ENCODE measurements at regions not wholly inside any gene's neighbourhood (a gene's known extent, or its start where the extent isn't known, plus 50 kb on each side); places are given as distances from the start of the nearest gene placed in this dataset.

- no peaks in the 10 kb centered on the region for H3K9me3 ChIP-seq
- DNase-seq, result no peak
- H3F3A ChIP-seq (replicated peaks; ENCODE audit: insufficient read depth), result peaks cover 9% of the 10 kb centered on the region
- H3K79me2 ChIP-seq (ENCODE audit: insufficient read depth), result no peaks in the 10 kb centered on the region
- WGBS (ENCODE audit: low lambda C conversion rate), result 88% methylated on average over 5 of the region's 5 CpGs
- no peaks in the 10 kb centered on the region for H4K20me1 ChIP-seq (ENCODE audit: insufficient read depth)
- no peaks in the 10 kb centered on the region for H3K36me3 ChIP-seq (replicated peaks in 1 of 2; ENCODE audit: control insufficient read depth in 1 of 2, insufficient read depth in 2 of 2, low read length in 1 of 2)
- no peaks in the 10 kb centered on the region for H3K27me3 ChIP-seq (ENCODE audit: insufficient read depth)
- TF ChIP-seq SIN3A (IDR thresholded peaks at IDR 0.05; ENCODE audit: borderline replicate concordance, low read depth, low read length), result no peak
- TF ChIP-seq ELF1 (IDR thresholded peaks at IDR 0.05), result no peak
- no peak for TF ChIP-seq USF1 (IDR thresholded peaks at IDR 0.05; ENCODE audit: borderline replicate concordance, low read depth)
- TF ChIP-seq NFIC (IDR thresholded peaks at IDR 0.05; ENCODE audit: borderline replicate concordance), result no peak
- no peak for TF ChIP-seq PBX3 (IDR thresholded peaks at IDR 0.05)
- no peak for TF ChIP-seq USF2 (IDR thresholded peaks at IDR 0.05; ENCODE audit: borderline replicate concordance, low read depth, low read length)
- TF ChIP-seq MEF2A (IDR thresholded peaks at IDR 0.05; ENCODE audit: borderline replicate concordance, low read depth), result no peak
- no peak for TF ChIP-seq FOXJ3 (CRISPR knock-in tag; IDR thresholded peaks at IDR 0.05)
- H3K27ac ChIP-seq (ENCODE audit: low read depth in 2 of 2, low read length in 1 of 2), result no peak overlapping the region
- H3K9ac ChIP-seq, result no peak overlapping the region
- peak overlapping the region; percentile 61; the same call in 1 of the 2 replicates for H2AFZ ChIP-seq (ENCODE audit: low read depth)
- peaks cover 0 to 5% of the 10 kb centered on the region in 2 experiments; a peak in 1 of 4 replicates for H3K4me1 ChIP-seq (ENCODE audit: control insufficient read depth in 1 of 2, insufficient read depth in 2 of 2, low read depth in 1 of 2, low read length in 1 of 2)
- H3K4me2 ChIP-seq, result no peak overlapping the region
- no peak overlapping the region for H3K4me3 ChIP-seq (ENCODE audit: low read depth in 2 of 2, low read length in 1 of 2)
- no peaks in the 10 kb centered on the region for H3K9me2 ChIP-seq
- POLR2A ChIA-PET, result no interaction called here
- CTCF ChIA-PET, result interaction anchor here (0.9 kb wide), 1 partner anchor 13 kb away, joined by 4 read pairs; no protein-coding TSS in a partner anchor
Measured at GRCh38 chr6:80553071-80553740, 446.7 kb downstream of the BCKDHB start.

- no peak for DNase-seq
- Histone ChIP-seq H2AFZ (ENCODE audit: low read depth) (no peak overlapping the region), H3K4me3 (ENCODE audit: low read depth in 2 of 2, low read length in 1 of 2) (no peak overlapping the region), H3K9ac (no peak overlapping the region), H3K79me2 (ENCODE audit: insufficient read depth) (no peaks in the 10 kb centered on the region), H3F3A (replicated peaks; ENCODE audit: insufficient read depth) (peaks cover 24% of the 10 kb centered on the region), H3K9me3 (no peaks in the 10 kb centered on the region), H3K4me1 (ENCODE audit: control insufficient read depth in 1 of 2, insufficient read depth in 2 of 2, low read depth in 1 of 2, low read length in 1 of 2) (peaks cover 0 to 16% of the 10 kb centered on the region in 2 experiments; a peak in 1 of 4 replicates), H4K20me1 (ENCODE audit: insufficient read depth) (no peaks in the 10 kb centered on the region), H3K9me2 (no peaks in the 10 kb centered on the region), H3K4me2 (no peak overlapping the region), H3K27me3 (ENCODE audit: insufficient read depth) (no peaks in the 10 kb centered on the region), H3K27ac (ENCODE audit: low read depth in 2 of 2, low read length in 1 of 2) (no peak overlapping the region), H3K36me3 (replicated peaks in 1 of 2; ENCODE audit: control insufficient read depth in 1 of 2, insufficient read depth in 2 of 2, low read length in 1 of 2) (no peaks in the 10 kb centered on the region)
- WGBS (ENCODE audit: low lambda C conversion rate), result 77% methylated on average over 4 of the region's 4 CpGs
- CTCF ChIA-PET, result no interaction called here
- POLR2A ChIA-PET, result no interaction called here
- TF ChIP-seq ELF1 (IDR thresholded peaks at IDR 0.05), result no peak
- no peak for TF ChIP-seq MXI1 (IDR thresholded peaks at IDR 0.05; ENCODE audit: low read depth, low read length)
- no peak for TF ChIP-seq RXRA (IDR thresholded peaks at IDR 0.05; ENCODE audit: borderline replicate concordance, low read depth)
- no peak for TF ChIP-seq FOXM1 (IDR thresholded peaks at IDR 0.05; ENCODE audit: low read depth)
- TF ChIP-seq TCF12 (IDR thresholded peaks at IDR 0.05), result no peak
- no peak for TF ChIP-seq USF1 (IDR thresholded peaks at IDR 0.05; ENCODE audit: borderline replicate concordance, low read depth)
- TF ChIP-seq EZH2phosphoT487 (IDR thresholded peaks at IDR 0.05; ENCODE audit: borderline replicate concordance, low read depth), result no peak
- no peak for TF ChIP-seq FOSL2 (IDR thresholded peaks at IDR 0.05; ENCODE audit: borderline replicate concordance, low read depth)
- TF ChIP-seq SMC3 (IDR thresholded peaks at IDR 0.05; ENCODE audit: low read depth, low read length), result no peak
- TF ChIP-seq MEF2A (IDR thresholded peaks at IDR 0.05; ENCODE audit: borderline replicate concordance, low read depth), result no peak
- no peak for TF ChIP-seq REST (IDR thresholded peaks at IDR 0.05; ENCODE audit: low read depth, low read length)
- no peak for TF ChIP-seq FOXJ3 (CRISPR knock-in tag; IDR thresholded peaks at IDR 0.05)
- no peak for TF ChIP-seq GATA2 (CRISPR knock-in tag; IDR thresholded peaks at IDR 0.05)
- no peak for TF ChIP-seq GABPA (IDR thresholded peaks at IDR 0.05; ENCODE audit: low read depth)
- TF ChIP-seq TAF1 (IDR thresholded peaks at IDR 0.05; ENCODE audit: borderline replicate concordance, low read depth, low read length), result no peak
- no peak for TF ChIP-seq RFX5 (IDR thresholded peaks at IDR 0.05; ENCODE audit: low read length)
Measured at GRCh38 chr6:80550748-80551147, 444.3 kb downstream of the BCKDHB start.
